GM10266 (cell line): ENCODE measurements at regions not wholly inside any gene's neighbourhood (a gene's known extent, or its start where the extent isn't known, plus 50 kb on each side); places are given as distances from the start of the nearest gene placed in this dataset.

Experiments
- DNase-seq: peaks from one replicate; pipeline ENCODE4 v3.0.0; 2012; ENCODE audit errors: extremely low spot score
- TF ChIP-seq, protein P1 (sequence below): IDR thresholded peaks from 2 replicates; pipeline ENCODE4 v1.5.1; 2012; ENCODE audit warnings: mild to moderate bottlenecking, low read depth; ENCODE audit not compliant: control insufficient read depth, insufficient read depth; ENCODE audit errors: missing control alignments

DNA sequence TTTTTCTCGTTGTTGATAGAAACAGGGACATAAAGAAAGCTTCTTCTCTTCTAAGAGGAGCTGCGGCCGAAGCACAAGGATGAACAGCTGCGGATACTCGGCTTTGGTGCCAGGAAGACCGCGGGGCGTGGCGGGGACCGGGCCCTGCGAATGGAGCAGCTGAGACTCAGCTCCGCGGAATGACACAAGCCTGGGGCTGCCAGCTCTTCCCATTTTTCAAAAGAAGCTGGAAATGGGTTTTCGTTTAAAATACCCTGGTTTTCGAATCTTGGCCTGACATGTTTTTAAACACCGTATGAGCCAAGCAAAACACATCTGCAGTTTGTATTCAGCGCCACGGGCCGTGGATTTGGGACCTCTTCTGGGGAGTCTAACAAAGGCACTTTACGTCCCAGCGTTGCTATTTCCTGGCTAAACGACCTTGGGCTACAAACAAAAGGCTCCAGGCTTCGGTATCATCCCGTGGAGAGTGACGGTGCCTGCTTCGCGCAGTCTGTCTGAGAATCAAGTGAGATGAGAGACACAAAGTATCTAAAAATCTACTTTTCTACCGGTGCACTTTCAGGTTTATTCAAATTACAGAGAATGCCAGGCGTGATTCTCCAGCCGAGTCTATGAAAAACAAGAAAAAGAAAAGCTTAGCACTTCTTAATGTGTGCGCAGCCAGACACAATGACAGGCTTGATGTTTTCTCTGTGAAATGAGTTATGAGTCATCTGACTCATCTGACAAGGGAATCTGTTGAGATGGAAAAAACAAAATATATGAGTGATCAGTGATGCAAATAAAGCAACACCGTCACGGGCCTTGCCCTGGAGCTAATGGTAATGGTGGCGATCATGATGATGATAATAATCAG lies 114.0 kb upstream of the TMEM132D start:
- DNase-seq, result no peak
- TF ChIP-seq, protein P1, sequence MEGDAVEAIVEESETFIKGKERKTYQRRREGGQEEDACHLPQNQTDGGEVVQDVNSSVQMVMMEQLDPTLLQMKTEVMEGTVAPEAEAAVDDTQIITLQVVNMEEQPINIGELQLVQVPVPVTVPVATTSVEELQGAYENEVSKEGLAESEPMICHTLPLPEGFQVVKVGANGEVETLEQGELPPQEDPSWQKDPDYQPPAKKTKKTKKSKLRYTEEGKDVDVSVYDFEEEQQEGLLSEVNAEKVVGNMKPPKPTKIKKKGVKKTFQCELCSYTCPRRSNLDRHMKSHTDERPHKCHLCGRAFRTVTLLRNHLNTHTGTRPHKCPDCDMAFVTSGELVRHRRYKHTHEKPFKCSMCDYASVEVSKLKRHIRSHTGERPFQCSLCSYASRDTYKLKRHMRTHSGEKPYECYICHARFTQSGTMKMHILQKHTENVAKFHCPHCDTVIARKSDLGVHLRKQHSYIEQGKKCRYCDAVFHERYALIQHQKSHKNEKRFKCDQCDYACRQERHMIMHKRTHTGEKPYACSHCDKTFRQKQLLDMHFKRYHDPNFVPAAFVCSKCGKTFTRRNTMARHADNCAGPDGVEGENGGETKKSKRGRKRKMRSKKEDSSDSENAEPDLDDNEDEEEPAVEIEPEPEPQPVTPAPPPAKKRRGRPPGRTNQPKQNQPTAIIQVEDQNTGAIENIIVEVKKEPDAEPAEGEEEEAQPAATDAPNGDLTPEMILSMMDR, result no peak

DNA sequence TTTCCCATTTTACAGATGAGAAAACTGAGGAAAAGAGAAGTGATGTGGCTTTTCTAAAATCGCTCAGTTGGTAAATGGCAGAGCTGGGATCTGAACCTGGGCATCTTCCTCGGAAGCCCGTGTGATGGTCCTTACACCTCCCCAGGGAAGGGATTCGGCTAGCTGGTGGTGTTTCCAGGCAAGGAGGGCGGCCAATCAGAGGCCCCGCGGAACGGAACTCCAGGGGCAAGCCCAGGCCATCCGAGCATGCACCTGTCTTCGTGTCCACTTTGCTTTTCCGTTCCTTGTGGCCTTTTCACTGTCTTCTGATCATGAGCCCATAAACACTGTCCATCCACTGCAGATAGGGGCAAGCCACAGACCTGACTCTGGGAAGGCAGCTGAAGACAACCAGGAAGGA lies 114.8 kb upstream of the TMEM132D start:
- DNase-seq, result no peak
- TF ChIP-seq, protein P1, result no peak

DNA sequence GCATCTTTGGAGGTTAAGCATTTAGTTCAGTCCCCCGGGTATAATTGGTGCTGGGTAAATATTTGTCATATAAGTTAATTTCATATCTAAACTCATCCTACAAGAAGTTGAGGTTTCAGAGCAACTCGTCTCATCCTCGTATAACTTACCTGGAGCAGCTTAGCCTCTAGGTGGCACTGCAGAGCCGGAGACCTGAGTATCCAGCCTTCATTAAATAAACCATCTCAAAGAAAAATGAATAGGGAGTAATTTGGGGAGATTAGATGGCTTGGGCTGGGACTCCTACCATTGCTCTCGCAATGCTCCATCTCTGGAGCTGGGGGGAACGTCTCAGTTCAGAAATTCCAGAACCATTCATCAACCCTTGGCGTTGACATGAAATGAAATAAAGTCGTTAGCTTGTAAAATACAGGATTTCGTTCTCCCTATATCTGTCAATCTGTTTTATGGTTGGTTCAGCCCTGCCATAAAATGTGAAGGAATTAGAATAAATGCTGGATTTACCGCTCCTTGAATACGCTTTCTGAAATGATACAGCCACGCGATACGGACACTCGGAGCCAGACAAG lies 122.9 kb upstream of the TMEM132D start:
- DNase-seq, result peak; percentile 55
- TF ChIP-seq, protein P1, result peak; percentile 64

DNA sequence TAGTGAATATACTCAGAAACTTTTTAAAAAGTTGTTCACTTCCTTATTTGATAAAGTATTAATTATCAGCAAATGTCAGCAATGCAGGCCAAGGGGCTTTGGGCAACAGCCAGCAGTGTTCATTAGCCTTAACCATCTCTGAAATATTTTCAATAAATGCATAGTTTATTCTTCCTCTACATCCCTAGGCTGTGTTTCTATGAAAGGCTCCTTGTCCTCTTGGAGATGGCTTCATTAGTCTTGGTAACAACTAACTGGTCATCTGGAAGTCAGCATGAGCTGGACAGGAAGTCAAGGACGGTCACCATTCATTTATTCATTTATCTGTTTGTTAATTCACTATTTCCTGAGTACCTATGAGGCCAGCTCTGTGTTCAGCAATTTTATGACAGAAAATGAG lies 124.0 kb upstream of the TMEM132D start:
- TF ChIP-seq, protein P1, result no peak
- no peak for DNase-seq

DNA sequence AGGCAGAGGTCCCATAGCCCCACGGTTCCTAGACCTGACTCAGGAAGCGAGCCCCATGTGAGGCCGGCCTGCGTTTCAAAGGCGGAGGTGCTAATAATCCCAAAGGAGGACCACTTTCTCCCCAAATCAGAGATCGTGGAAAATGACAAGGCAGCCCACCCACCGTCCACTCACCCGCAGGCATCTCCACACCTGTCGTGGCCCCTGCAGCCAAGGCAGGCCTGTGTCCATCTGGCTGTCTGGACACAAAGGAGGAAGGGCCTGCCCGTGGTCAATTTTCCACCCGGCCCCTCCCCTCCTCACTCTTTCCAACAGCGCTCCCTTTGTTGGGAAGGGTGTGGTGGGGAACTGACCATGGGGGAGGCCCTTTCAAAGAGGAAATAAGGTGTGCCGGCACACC lies 125.3 kb upstream of the TMEM132D start:
- no peak for DNase-seq
- TF ChIP-seq, protein P1, result no peak

DNA sequence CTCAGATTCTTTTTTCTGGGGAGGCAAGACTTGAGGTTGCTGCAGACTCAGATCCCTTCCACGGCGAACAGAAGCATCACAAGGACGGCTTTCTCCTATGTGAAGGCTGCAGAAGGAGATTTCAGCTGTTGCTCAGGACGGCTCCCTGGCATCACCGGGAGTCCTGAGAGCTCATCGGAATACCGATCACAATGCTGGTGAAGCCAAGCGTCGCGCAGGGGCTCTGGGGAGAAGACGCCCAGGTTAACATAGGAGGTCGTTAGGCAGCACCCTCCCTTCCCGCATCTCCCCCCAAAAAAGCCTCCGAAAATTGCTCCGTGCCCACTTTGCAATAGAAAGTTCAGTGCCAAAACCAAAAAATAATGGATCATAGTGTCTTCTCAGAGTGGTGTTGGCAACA lies 127.2 kb upstream of the TMEM132D start:
- no peak for DNase-seq

More for the DNA sequence above, 127.2 kb upstream of the TMEM132D start:
- TF ChIP-seq, protein P1, result no peak
